H1 (cell line): ENCODE measurements at regions not wholly inside any gene's neighbourhood (a gene's known extent, or its start where the extent isn't known, plus 50 kb on each side); places are given as distances from the start of the nearest gene placed in this dataset.

Experiments
- ATF2 ChIP-seq: IDR thresholded peaks from 2 replicates; pipeline ENCODE4 v1.6.1; 2012; ENCODE audit warnings: low read length, inconsistent platforms
- CHD2 ChIP-seq: IDR thresholded peaks from 2 replicates; pipeline ENCODE4 v1.6.1; 2012; ENCODE audit warnings: low read length, improper control_type of control experiment
- CREB1 ChIP-seq: IDR thresholded peaks from 2 replicates; pipeline ENCODE4 v1.6.1; 2012; ENCODE audit warnings: inconsistent platforms
- CTCF ChIP-seq, 3 experiments: IDR thresholded peaks; 1 replicate in 2 of 3; 2 replicates in 1 of 3; pipeline versions ENCODE4 v1.5.1 to v1.6.1; 2011; ENCODE audit warnings: low read length in 3 of 3, mild to moderate bottlenecking in 3 of 3, inconsistent platforms in 2 of 3, low read depth in 1 of 3, moderate library complexity in 1 of 3; ENCODE audit not compliant: insufficient read depth in 1 of 3; ENCODE audit errors: control extremely low read depth in 1 of 3
- E2F6 ChIP-seq: IDR thresholded peaks from 2 replicates; pipeline ENCODE4 v1.6.1; 2012; ENCODE audit warnings: inconsistent platforms
- EP300 ChIP-seq, 2 experiments: IDR thresholded peaks; 1 replicate in 1 of 2; 2 replicates in 1 of 2; pipeline ENCODE4 v1.6.1; 2011 to 2012; ENCODE audit warnings: low read depth in 2 of 2, low read length in 2 of 2, mild to moderate bottlenecking in 2 of 2, borderline replicate concordance in 1 of 2, inconsistent platforms in 1 of 2, moderate library complexity in 1 of 2
- RNF2 ChIP-seq: fragments of 200-900, 300-1000 bp; sonication (generic); IDR thresholded peaks from 2 replicates; pipeline ENCODE4 v1.7.1; 2016; ENCODE audit warnings: borderline replicate concordance, low read depth, mild to moderate bottlenecking, antibody characterized with exemption, low read length; ENCODE audit not compliant: poor library complexity, severe bottlenecking; ENCODE audit errors: missing control alignments
- SP1 ChIP-seq: IDR thresholded peaks from 2 replicates; pipeline ENCODE4 v1.6.1; 2011; ENCODE audit warnings: low read depth, low read length
- SRF ChIP-seq: IDR thresholded peaks from 2 replicates; pipeline ENCODE4 v1.6.1; 2011; ENCODE audit warnings: mild to moderate bottlenecking, low read depth, low read length, moderate library complexity
- TBP ChIP-seq: IDR thresholded peaks from 2 replicates; pipeline ENCODE4 v1.6.1; 2011; ENCODE audit warnings: low read depth, low read length, improper control_type of control experiment

GRCh38 chr21:38733972-38734546, 71.7 kb upstream of the ETS2 start (continued):
- TF ChIP-seq CTCF (IDR thresholded peaks at IDR 0.05; ENCODE audit: control extremely low read depth in 1 of 3, insufficient read depth in 1 of 3, low read depth in 1 of 3, low read length in 3 of 3) (peak; percentile 87 to 93 (median 87)), RNF2 (peak; percentile 30), EP300 (IDR thresholded peaks at IDR 0.05; ENCODE audit: borderline replicate concordance in 1 of 2, low read depth in 2 of 2, low read length in 2 of 2) (no peak), ATF2 (no peak), SP1 (no peak), SRF (no peak), E2F6 (peak; percentile 94), TBP (no peak), CHD2 (0 out of 2 replicates have a peak, but pooled peaks have one; percentile 7), CREB1 (peak; percentile 65; the same call in 1 of the 2 replicates)
